ENCODE measurements at regions not wholly inside any gene's neighbourhood (a gene's known extent, or its start where the extent isn't known, plus 50 kb on each side); places are given as distances from the start of the nearest gene placed in this dataset.
A peak's percentile ranks its signal among the peaks of the same experiment; 100 is the strongest.

- H3K4me1 ChIP-seq (ENCODE audit: insufficient read depth, low read length): no peaks in the 10 kb centered on the region
- FAIRE-seq (no peak), DNase-seq (ENCODE audit: low read depth) (peak; percentile 24)
- no peaks in the 10 kb centered on the region for H3K9me3 ChIP-seq (ENCODE audit: insufficient read depth, low read depth, low read length)
- no peaks in the 10 kb centered on the region for H4K20me1 ChIP-seq (ENCODE audit: insufficient read depth, low read length)
- no peaks in the 10 kb centered on the region for H3K36me3 ChIP-seq (ENCODE audit: insufficient read depth, low read length)
- H3K79me2 ChIP-seq (ENCODE audit: insufficient read depth, low read length): no peaks in the 10 kb centered on the region
- peak overlapping the region; percentile 79 for H3K27ac Mint-ChIP-seq (ENCODE audit: unreplicated experiment)
- H3K4me3 ChIP-seq (ENCODE audit: insufficient read depth, low read depth, low read length): no peak overlapping the region
- no peak overlapping the region for H3K27ac ChIP-seq (ENCODE audit: low read depth, low read length)
- H3K4me2 ChIP-seq (ENCODE audit: low read length): no peak overlapping the region
- TF ChIP-seq, protein P1, sequence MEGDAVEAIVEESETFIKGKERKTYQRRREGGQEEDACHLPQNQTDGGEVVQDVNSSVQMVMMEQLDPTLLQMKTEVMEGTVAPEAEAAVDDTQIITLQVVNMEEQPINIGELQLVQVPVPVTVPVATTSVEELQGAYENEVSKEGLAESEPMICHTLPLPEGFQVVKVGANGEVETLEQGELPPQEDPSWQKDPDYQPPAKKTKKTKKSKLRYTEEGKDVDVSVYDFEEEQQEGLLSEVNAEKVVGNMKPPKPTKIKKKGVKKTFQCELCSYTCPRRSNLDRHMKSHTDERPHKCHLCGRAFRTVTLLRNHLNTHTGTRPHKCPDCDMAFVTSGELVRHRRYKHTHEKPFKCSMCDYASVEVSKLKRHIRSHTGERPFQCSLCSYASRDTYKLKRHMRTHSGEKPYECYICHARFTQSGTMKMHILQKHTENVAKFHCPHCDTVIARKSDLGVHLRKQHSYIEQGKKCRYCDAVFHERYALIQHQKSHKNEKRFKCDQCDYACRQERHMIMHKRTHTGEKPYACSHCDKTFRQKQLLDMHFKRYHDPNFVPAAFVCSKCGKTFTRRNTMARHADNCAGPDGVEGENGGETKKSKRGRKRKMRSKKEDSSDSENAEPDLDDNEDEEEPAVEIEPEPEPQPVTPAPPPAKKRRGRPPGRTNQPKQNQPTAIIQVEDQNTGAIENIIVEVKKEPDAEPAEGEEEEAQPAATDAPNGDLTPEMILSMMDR (IDR thresholded peaks at IDR 0.05; ENCODE audit: insufficient read depth, low read depth, low read length): no peak
- no peak for TF ChIP-seq EZH2 (IDR thresholded peaks at IDR 0.05; ENCODE audit: insufficient read depth, low read length)
- no peaks in the 10 kb centered on the region for H3K27me3 ChIP-seq (ENCODE audit: insufficient read depth, low read length)
- H3K27me3 Mint-ChIP-seq (ENCODE audit: low read depth, unreplicated experiment): no peaks in the 10 kb centered on the region
- H3K36me3 Mint-ChIP-seq (ENCODE audit: low read depth, unreplicated experiment): no peaks in the 10 kb centered on the region
- peaks cover 5% of the 10 kb centered on the region for H3K9me3 Mint-ChIP-seq (ENCODE audit: unreplicated experiment)
- no peak overlapping the region for H2AFZ ChIP-seq (ENCODE audit: low read depth, low read length)
- no peak overlapping the region for H3K9ac ChIP-seq (ENCODE audit: low read length)
- H3K4me3 Mint-ChIP-seq (ENCODE audit: unreplicated experiment): peak overlapping the region; percentile 9
- H3K4me1 Mint-ChIP-seq (ENCODE audit: low read depth, unreplicated experiment): peaks cover 14% of the 10 kb centered on the region
These were observed 197.9 kb upstream of the GRIK2 start for GRCh38 chr6:101195588-101195987.

DNA sequence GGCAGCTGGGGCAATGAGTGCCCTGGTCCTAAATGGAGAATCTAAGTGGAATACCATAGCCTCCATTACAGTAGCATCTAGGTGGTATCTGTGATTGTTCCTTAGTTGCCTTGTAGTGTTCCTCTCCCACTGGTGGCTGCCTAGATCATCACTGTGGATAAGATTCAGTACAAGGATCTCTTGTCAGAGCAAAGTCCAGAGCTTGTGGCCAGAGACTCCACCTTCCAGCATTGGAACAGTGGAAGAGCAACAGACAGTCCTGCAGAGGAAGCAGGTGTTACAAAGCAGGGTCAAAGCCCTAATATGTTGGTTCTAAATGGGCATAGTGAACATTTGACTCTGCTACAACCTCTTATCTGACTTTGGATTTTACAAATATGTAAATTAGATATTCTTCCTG is 194.1 kb upstream of the GRIK2 start:
- Histone ChIP-seq H2AFZ (ENCODE audit: low read depth, low read length) (no peak overlapping the region), H3K27ac (ENCODE audit: low read depth, low read length) (no peak overlapping the region), H3K9me3 (ENCODE audit: insufficient read depth, low read depth, low read length) (no peaks in the 10 kb centered on the region), H4K20me1 (ENCODE audit: insufficient read depth, low read length) (no peaks in the 10 kb centered on the region), H3K36me3 (ENCODE audit: insufficient read depth, low read length) (no peaks in the 10 kb centered on the region), H3K27me3 (ENCODE audit: insufficient read depth, low read length) (no peaks in the 10 kb centered on the region), H3K4me2 (ENCODE audit: low read length) (no peak overlapping the region), H3K4me3 (ENCODE audit: insufficient read depth, low read depth, low read length) (no peak overlapping the region), H3K79me2 (ENCODE audit: insufficient read depth, low read length) (no peaks in the 10 kb centered on the region), H3K4me1 (ENCODE audit: insufficient read depth, low read length) (no peaks in the 10 kb centered on the region), H3K9ac (ENCODE audit: low read length) (no peak overlapping the region)
- FAIRE-seq (no peak), DNase-seq (ENCODE audit: low read depth) (no peak)
- Mint-ChIP-seq H3K4me1 (ENCODE audit: low read depth, unreplicated experiment) (peaks cover 14% of the 10 kb centered on the region), H3K4me3 (ENCODE audit: unreplicated experiment) (no peak overlapping the region), H3K27me3 (ENCODE audit: low read depth, unreplicated experiment) (no peaks in the 10 kb centered on the region), H3K27ac (ENCODE audit: unreplicated experiment) (no peak overlapping the region), H3K36me3 (ENCODE audit: low read depth, unreplicated experiment) (no peaks in the 10 kb centered on the region), H3K9me3 (ENCODE audit: unreplicated experiment) (no peaks in the 10 kb centered on the region)
- no peak for TF ChIP-seq EZH2 (IDR thresholded peaks at IDR 0.05; ENCODE audit: insufficient read depth, low read length)
- TF ChIP-seq, protein P1 (IDR thresholded peaks at IDR 0.05; ENCODE audit: insufficient read depth, low read depth, low read length): no peak

- Mint-ChIP-seq H3K27me3 (ENCODE audit: low read depth, unreplicated experiment) (no peaks in the 10 kb centered on the region), H3K27ac (ENCODE audit: unreplicated experiment) (no peak overlapping the region), H3K4me1 (ENCODE audit: low read depth, unreplicated experiment) (no peaks in the 10 kb centered on the region), H3K4me3 (ENCODE audit: unreplicated experiment) (no peak overlapping the region), H3K36me3 (ENCODE audit: low read depth, unreplicated experiment) (no peaks in the 10 kb centered on the region), H3K9me3 (ENCODE audit: unreplicated experiment) (no peaks in the 10 kb centered on the region)
- Histone ChIP-seq H4K20me1 (ENCODE audit: insufficient read depth, low read length) (no peaks in the 10 kb centered on the region), H3K9ac (ENCODE audit: low read length) (no peak overlapping the region), H3K27ac (ENCODE audit: low read depth, low read length) (no peak overlapping the region), H3K4me3 (ENCODE audit: insufficient read depth, low read depth, low read length) (no peak overlapping the region), H2AFZ (ENCODE audit: low read depth, low read length) (no peak overlapping the region), H3K27me3 (ENCODE audit: insufficient read depth, low read length) (no peaks in the 10 kb centered on the region), H3K79me2 (ENCODE audit: insufficient read depth, low read length) (no peaks in the 10 kb centered on the region), H3K4me2 (ENCODE audit: low read length) (no peak overlapping the region), H3K36me3 (ENCODE audit: insufficient read depth, low read length) (no peaks in the 10 kb centered on the region), H3K9me3 (ENCODE audit: insufficient read depth, low read depth, low read length) (no peaks in the 10 kb centered on the region), H3K4me1 (ENCODE audit: insufficient read depth, low read length) (no peaks in the 10 kb centered on the region)
- FAIRE-seq: no peak
- TF ChIP-seq EZH2 (IDR thresholded peaks at IDR 0.05; ENCODE audit: insufficient read depth, low read length): no peak
- TF ChIP-seq, protein P1 (IDR thresholded peaks at IDR 0.05; ENCODE audit: insufficient read depth, low read depth, low read length): no peak
- DNase-seq (ENCODE audit: low read depth): no peak
These were observed 190.6 kb upstream of the GRIK2 start for GRCh38 chr6:101202867-101203374.
